Peyer's patch (tissue), 4 donors: ENCODE measurements at regions not wholly inside any gene's neighbourhood (a gene's known extent, or its start where the extent isn't known, plus 50 kb on each side); places are given as distances from the start of the nearest gene placed in this dataset.
"Not testable (repeated sequence)": the region's sequence is repeated elsewhere in the genome, so short reads cannot be mapped to it uniquely, and the experiment has no call there.

Experiments
- POLR2A ChIP-seq, 2 donors: fragments of 450-650 bp; IDR thresholded peaks; one replicate each; pipeline ENCODE4 v1.5.1; 2017; ENCODE audit warnings: antibody characterized with exemption in 2 of 2, mild to moderate bottlenecking in 2 of 2, moderate library complexity in 2 of 2
- TF ChIP-seq, protein P1 (sequence below), 6 experiments: fragments of 450-650 bp in 4 of 6; fragments of 200-600 bp in 2 of 6; sonication (generic) in 1 of 6; IDR thresholded peaks; one replicate each; pipeline ENCODE4 v1.5.1; 2017 to 2019; ENCODE audit warnings: antibody characterized with exemption in 6 of 6, mild to moderate bottlenecking in 3 of 6, moderate library complexity in 1 of 6

DNA sequence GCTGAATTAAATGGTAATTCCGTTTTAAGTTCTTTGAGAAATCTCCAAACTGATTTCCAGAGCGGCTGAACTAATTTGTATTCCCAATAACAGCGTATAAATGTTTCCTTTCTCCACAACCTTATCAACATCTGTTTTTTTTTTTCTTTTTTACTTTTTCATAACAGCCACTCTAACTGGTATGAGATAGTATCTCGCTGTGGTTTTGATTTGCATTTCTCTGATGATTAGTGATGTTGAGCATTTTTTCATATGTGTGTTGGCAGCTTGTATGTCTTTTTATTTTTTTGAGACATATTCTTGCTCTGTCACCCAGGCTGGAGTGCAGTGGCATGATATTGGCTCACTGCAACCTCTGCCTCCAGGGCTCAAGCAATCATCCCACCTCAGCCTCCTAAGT lies 2018.3 kb upstream of the ACO1 start:
- not testable (repeated sequence) for TF ChIP-seq POLR2A (IDR thresholded peaks at IDR 0.05)
- TF ChIP-seq, protein P1, sequence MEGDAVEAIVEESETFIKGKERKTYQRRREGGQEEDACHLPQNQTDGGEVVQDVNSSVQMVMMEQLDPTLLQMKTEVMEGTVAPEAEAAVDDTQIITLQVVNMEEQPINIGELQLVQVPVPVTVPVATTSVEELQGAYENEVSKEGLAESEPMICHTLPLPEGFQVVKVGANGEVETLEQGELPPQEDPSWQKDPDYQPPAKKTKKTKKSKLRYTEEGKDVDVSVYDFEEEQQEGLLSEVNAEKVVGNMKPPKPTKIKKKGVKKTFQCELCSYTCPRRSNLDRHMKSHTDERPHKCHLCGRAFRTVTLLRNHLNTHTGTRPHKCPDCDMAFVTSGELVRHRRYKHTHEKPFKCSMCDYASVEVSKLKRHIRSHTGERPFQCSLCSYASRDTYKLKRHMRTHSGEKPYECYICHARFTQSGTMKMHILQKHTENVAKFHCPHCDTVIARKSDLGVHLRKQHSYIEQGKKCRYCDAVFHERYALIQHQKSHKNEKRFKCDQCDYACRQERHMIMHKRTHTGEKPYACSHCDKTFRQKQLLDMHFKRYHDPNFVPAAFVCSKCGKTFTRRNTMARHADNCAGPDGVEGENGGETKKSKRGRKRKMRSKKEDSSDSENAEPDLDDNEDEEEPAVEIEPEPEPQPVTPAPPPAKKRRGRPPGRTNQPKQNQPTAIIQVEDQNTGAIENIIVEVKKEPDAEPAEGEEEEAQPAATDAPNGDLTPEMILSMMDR (IDR thresholded peaks at IDR 0.05), result not testable (repeated sequence)
